Stimulated activated CD4-positive, alpha-beta T cell treated with anti-CD3 and anti-CD28 coated beads, Interleukin-2, amount 100 ng/mL, for 48 hours (primary cell): ENCODE measurements at regions not wholly inside any gene's neighbourhood (a gene's known extent, or its start where the extent isn't known, plus 50 kb on each side); places are given as distances from the start of the nearest gene placed in this dataset.
"Not testable (repeated sequence)": the region's sequence is repeated elsewhere in the genome, so short reads cannot be mapped to it uniquely, and the experiment has no call there.

Experiments used
- DNase-seq, 2 donors: peaks; one replicate each; pipeline ENCODE4 v3.0.0-alpha.2; 2020

- no peak for DNase-seq
These were observed 91.5 kb upstream of the RPS6KA2 start for GRCh38 chr6:166718516-166718915.

DNA sequence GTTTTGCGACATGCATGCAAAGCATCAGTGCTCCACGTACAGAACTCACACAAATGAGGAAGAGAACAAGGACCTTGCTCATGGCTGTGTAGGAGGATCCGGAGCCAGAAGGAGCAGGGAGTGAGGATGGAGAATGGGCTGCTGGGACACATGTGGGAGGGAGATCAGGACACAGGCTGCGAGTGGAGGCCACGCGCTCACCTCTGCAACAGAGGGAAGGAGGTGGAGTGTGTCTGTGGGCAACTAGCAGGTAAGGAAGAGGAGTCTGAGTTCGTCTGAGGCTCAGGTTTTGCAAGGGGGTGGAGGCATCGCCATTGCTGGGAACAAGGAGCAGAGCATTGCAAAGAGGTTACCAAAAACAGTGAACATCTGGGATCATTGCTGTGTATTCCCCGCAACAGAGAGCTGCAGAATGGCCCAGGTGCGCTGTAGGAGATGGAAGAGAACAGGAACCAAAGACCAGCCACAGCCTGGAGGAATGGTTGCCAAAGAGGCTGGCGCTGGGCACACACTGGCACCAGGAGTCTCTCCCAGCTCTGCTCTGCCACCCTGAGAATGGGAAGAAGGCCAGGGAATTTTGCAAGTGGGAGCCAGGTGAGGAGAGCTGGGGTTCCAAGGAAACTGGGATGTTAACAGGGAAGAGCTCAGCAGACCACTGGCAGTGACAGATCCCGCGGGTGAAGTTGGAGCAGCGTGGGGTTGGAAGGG, 90.0 kb upstream of the RPS6KA2 start:
- DNase-seq, result no peak

DNA sequence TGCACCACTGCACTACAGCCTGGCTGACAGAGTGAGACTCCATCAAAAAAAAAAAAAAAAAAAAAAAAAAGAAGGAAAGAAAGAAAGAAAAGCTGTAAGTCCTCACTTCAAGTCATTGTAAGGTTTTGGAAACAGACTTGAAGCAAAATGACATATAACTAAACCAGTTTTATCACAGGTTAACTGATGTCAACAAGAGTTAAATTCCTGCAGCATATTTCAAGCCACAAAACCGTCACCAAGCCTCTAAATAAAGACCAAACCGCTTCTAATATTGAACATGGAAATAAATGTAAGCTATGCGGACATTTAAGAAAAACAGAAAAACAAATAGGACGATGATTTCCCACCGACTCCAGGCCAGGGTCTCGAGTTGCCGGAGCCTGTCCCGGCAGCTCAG, 88.9 kb upstream of the RPS6KA2 start:
- DNase-seq, result no peak

- no peak for DNase-seq
These were observed 88.0 kb upstream of the RPS6KA2 start for GRCh38 chr6:166715065-166715464.

DNA sequence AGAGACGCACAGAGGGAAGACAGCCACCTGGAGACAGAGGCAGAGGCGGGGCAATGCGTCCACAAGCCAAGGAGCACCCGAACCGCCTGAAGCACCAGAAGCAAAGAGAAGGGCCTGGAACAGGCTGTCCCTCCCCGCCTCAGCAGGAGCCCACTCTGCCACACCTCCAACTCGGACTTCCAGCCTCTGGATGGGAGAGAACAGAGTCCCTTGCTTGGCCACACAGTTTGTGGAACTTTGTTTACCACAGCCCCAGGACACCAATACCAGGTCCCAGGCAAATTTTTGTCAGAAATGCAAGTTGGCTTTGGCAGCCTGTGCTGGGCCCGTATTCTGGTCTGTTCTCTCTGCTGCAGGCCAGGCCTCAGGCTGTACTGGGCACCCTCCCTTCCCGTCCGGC, 87.5 kb upstream of the RPS6KA2 start:
- no peak for DNase-seq

DNA sequence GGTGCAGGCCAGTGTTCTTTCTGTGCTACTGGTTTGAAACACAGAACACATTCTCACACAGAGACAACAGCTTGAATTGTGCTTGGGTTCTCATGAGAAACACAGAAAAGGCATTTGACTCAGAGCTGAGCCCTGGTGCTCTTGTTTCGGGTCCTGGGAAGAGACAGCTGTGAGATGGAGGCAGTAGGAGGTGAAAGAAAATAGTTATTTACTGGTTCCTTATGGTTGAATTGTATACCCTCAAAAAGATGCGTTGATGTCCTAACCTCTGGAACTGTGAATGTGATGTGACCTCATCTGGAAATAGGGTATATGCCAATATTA, 87.1 kb upstream of the RPS6KA2 start:
- DNase-seq, result no peak

DNA sequence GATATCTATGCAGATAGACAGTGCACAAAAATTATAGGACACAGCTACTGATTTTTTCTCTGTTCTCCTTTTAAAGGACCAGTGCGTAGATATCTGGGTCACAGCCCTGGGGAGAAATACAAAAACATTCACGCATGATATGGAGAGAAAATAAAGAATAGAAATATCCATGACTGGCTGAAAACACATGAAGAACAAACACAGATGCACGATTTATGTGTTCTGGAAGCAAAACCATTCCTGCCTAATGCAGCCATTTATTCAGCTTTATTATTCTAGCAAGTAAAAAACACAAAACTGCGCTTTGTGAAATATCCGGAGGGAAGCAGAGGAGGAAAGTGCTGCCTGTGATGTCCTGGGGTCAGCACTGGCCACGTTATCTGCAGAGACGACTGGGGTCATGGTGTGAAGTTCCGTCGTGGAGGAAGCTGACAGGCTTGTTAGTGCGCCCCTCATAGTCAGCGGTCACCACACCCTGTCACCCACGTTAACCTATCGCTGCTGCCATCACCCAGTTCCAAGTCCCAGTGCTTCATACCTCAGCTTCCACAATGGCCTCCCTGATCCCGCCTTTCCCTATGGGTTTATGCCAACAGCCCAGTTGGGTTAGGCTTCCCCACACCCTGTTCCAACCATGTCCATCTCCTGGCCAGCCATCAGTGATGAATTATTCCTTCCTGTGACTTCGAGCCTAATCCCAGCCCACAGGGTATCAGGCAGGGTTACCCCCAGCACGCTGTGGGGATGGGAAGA, 86.6 kb upstream of the RPS6KA2 start:
- DNase-seq, result no peak

DNA sequence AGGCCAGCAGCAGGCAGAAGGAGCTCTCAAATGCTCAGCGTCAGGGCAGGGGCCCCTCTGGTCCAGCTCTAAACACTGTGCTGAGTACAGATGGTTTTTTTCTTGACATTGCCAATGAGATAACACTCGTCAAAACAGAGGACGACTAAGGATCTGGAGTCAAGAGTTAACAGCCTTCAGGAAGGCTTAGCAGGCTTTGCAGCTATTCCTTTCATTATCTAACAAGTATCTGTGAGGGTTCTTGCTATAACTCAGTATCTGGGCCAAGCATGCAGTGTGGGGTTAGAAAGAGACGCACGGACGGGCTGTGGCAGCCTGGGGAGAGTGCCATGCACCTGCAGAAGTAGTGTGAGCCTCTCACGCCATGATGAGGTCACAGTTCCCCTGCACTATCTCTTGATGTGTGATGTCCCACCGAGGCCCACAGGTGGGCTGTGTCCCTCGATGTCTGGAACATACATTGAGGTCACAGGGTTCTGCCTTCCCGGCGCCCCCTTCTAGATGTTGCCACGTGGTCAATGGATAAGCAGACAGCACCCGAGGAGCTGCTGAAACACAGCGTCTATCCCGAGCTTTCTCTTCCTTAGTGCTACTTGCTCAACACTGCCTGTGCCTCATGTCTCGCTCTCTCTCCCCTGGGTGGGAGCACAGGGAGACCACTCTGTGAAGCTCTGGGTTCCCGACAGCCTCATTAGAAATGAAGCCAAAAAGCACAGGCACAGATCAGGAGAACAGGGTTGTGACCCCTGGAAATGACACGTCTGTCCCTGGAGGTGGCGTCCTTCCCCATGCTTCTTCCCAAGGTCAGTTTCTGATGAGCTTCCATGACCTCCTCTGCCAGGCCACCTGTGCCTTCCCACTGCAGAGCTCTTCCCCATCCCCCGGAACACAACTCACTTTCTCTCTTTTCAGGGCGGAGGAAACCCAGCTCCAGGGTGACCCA, 85.5 kb upstream of the RPS6KA2 start:
- DNase-seq, result no peak

DNA sequence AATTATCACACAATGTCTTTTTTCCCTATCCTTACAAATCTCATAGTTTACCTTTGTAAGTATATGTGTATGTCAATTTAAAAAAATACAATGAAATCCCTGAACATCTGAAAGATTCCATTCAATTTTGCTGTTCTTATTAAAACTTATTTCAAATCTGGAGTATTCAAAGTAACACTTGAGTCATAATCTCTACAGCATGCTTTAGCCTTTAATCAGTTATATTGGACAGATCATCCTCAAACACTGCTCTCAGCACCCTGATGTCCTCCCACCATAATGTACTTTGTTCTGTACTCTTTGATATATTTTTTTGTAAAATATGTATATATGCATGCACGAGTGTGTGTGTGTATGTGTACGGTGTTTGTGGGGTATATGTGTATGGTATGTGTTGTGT, 83.0 kb upstream of the RPS6KA2 start:
- no peak for DNase-seq

GRCh38 chr6:166708460-166708859, 81.4 kb upstream of the RPS6KA2 start:
- no peak for DNase-seq

- peak in 1 of 2 donors; percentile 13 for DNase-seq
These were observed 80.0 kb upstream of the RPS6KA2 start for GRCh38 chr6:166707045-166707444.

DNA sequence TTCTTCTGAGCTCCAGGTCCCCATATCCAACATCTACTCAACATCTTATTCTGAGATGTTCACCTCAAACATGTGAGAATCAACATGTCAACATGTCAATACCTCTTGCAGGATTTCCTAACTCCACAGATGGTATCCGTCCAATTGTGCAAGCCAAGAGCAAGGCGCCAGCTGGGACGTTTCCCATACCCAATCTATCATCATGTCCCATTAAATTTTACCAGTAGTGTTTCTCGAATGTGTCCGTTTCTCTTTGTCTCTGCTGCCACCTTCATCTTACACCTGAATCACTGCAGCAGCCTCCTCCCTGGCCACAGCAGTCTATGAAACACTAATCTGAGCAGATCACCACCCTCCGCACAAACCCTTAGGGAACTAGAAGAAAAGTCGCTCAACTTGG, 78.0 kb upstream of the RPS6KA2 start:
- DNase-seq, result no peak

DNA sequence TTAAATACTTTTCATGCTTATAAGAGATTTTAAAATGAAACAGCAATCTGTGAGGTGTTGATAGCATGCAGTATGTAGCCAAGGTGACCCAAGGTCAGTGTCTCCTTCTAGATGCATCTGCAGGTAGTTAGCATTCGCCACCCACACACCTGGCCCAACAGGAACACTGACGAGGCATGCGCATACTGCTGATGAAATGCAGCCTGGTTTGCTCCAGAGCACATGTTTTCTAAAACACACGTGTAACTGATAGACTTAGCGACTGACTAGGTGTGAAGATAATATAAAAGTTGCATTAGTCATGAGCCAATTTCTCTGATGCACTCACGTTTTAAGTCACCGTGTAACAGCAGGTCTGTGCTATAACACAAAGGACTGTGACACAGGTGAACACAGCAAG, 77.1 kb upstream of the RPS6KA2 start:
- no peak for DNase-seq

DNA sequence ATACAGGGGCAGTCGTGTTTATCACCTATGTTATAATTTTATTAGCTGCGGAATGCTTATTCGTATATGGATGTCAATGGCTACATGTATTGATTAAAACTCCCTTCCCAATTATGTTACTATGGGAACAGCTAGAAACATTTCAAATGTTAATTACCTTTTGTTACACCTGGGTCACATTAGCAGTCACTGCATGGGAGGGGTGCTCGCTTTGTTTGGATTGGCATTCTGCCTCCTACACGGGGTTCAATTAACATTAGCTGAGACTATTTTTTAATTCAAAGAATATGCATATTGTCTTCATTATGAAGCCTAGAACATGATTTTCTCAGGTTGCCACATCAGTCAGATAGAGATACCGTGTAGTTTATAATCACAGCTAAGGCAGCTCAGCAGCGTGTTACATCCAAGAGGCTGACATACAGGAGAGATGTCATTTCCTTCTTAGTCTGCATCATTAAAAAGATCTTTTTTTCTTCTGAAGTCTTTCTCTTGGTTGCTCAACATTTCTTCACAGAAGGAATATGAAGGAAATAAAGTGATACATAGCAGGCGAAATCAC, 76.2 kb upstream of the RPS6KA2 start:
- no peak for DNase-seq

DNA sequence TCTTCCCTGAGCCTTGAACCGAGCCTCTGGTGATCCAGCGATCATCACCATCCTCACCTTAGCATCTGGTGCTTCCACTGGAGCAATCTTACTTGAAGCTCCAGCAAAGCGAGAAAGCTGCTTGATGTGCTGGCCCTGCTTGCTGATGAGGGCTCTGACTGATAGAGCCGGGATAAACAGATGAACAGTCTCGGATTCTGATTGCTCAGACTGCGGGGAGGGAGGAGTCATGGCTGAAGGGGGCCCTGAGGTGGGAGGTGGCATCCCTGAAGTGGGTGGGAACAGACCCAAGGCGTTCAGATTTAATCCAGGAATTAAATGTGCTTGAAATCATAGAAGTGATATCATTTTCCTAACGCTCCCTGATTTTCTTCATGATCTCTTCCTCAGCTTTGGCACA, 74.4 kb upstream of the RPS6KA2 start:
- DNase-seq, result not testable (repeated sequence)

GRCh38 chr6:166700871-166701270, 73.8 kb upstream of the RPS6KA2 start:
- DNase-seq, result not testable (repeated sequence)

- no peak for DNase-seq
These were observed 70.1 kb upstream of the RPS6KA2 start for GRCh38 chr6:166697113-166697512.

- DNase-seq, result no peak
These were observed 66.8 kb upstream of the RPS6KA2 start for GRCh38 chr6:166693880-166694279.

GRCh38 chr6:166692723-166693302, 65.8 kb upstream of the RPS6KA2 start:
- no peak for DNase-seq

GRCh38 chr6:166691746-166692145, 64.7 kb upstream of the RPS6KA2 start:
- no peak for DNase-seq

GRCh38 chr6:166691199-166691598, 64.1 kb upstream of the RPS6KA2 start:
- no peak for DNase-seq

DNA sequence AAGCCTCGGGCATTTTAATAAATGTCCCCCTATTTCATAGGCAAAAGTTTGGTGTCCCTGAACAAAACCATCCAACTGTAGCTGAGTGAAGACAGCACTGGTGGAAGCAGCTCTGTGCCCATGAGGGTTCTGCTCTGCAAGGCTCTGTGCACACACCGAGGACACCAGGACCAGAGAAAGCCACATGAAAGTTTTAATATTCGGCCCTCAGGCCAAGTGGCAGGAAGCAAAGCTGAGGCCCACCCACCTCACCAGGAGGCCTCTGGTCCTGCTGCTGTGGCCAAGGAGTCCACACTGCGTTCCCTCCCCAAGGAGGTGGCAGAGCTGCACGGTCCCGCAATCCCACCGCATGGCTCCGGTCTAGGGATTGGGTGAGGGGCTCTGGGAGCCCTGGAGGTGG, 62.6 kb upstream of the RPS6KA2 start:
- DNase-seq, result no peak

- no peak for DNase-seq
These were observed 61.9 kb upstream of the RPS6KA2 start for GRCh38 chr6:166688901-166689300.
